H1 (cell line): ENCODE measurements at regions not wholly inside any gene's neighbourhood (a gene's known extent, or its start where the extent isn't known, plus 50 kb on each side); places are given as distances from the start of the nearest gene placed in this dataset.

Source experiments
- CTCF ChIA-PET: fragments of 300-600 bp; sonication (Branson Sonifier 250); formaldehyde crosslinking; loops from one replicate; lab custom pipeline; 2021; ENCODE audit not compliant: partially characterized antibody; lab: Charles Lee
- POLR2A ChIA-PET: fragments of 300-600 bp; sonication (Branson Sonifier 250); formaldehyde crosslinking; loops from one replicate; lab custom pipeline; 2021; ENCODE audit warnings: inconsistent platforms; ENCODE audit not compliant: partially characterized antibody; lab: Charles Lee
- DNase-seq, 2 experiments: peaks; one replicate each; pipeline versions ENCODE4 v3.0.0 to v3.0.0-alpha.2; 2010 to 2022; ENCODE audit warnings: low spot score in 2 of 2, low read depth in 1 of 2, mixed read lengths in 1 of 2
- FAIRE-seq: peaks from 2 replicates; lab custom pipeline; 2011; peaks lifted over from hg19 to GRCh38; lab: Jason Lieb, UNC
- H2AFZ ChIP-seq: 2 replicates; pipeline ENCODE4 v1.8.1; 2012; ENCODE audit warnings: low read length, inconsistent platforms
- H2AK5ac ChIP-seq: 2 replicates; pipeline ENCODE4 v1.6.1; 2013; ENCODE audit warnings: low read depth, low read length
- H2BK120ac ChIP-seq: replicated peaks from 2 replicates; pipeline ENCODE3; 2013; ENCODE audit warnings: low read depth, low read length, inconsistent platforms
- H2BK12ac ChIP-seq: 2 replicates; pipeline ENCODE4 v1.6.1; 2013; ENCODE audit warnings: low read depth, low read length
- H2BK15ac ChIP-seq: 2 replicates; pipeline ENCODE4 v1.6.1; 2013; ENCODE audit warnings: low read length
- H2BK20ac ChIP-seq: 2 replicates; pipeline ENCODE4 v1.6.1; 2013; ENCODE audit warnings: low read length
- H2BK5ac ChIP-seq: 2 replicates; pipeline ENCODE4 v1.6.1; 2013; ENCODE audit warnings: low read depth, low read length
- H3K14ac ChIP-seq: 2 replicates; pipeline ENCODE4 v1.6.1; 2013; ENCODE audit warnings: inconsistent platforms; ENCODE audit not compliant: insufficient read length
- H3K18ac ChIP-seq: 2 replicates; pipeline ENCODE4 v1.6.1; 2013; ENCODE audit warnings: low read length; ENCODE audit errors: extremely low read depth
- H3K23ac ChIP-seq: 2 replicates; pipeline ENCODE4 v1.6.1; 2013; ENCODE audit warnings: inconsistent platforms; ENCODE audit not compliant: insufficient read length
- H3K23me2 ChIP-seq: 2 replicates; pipeline ENCODE4 v1.6.1; 2013; ENCODE audit warnings: low read depth, low read length
- H3K27ac ChIP-seq: 2 replicates; pipeline ENCODE4 v1.6.1; 2011; ENCODE audit warnings: low read depth, low read length, inconsistent platforms
- H3K27me3 ChIP-seq, 4 experiments: replicated peaks in 1 of 4; 1 replicate in 1 of 4; 2 replicates in 3 of 4; pipeline versions ENCODE4 v1.6.1 to v1.8.1; 2011 to 2013; ENCODE audit warnings: low read length in 3 of 4, mild to moderate bottlenecking in 3 of 4, inconsistent platforms in 2 of 4, mixed read lengths in 2 of 4, moderate library complexity in 1 of 4; ENCODE audit not compliant: control insufficient read depth in 3 of 4, insufficient read depth in 3 of 4; ENCODE audit errors: extremely low read depth in 1 of 4
- H3K36me3 ChIP-seq, 4 experiments: 2 replicates each; pipeline versions ENCODE4 v1.6.1 to v1.8.1; 2011 to 2013; ENCODE audit warnings: mild to moderate bottlenecking in 4 of 4, low read length in 3 of 4, moderate library complexity in 2 of 4, control low read depth in 1 of 4, inconsistent platforms in 1 of 4; ENCODE audit not compliant: insufficient read depth in 4 of 4, control insufficient read depth in 2 of 4
- H3K4ac ChIP-seq: replicated peaks from 2 replicates; pipeline ENCODE3; 2013; ENCODE audit warnings: low read length, low read depth, mixed read lengths, inconsistent platforms; ENCODE audit not compliant: insufficient read length
- H3K4me1 ChIP-seq, 4 experiments: replicated peaks in 1 of 4; 1 replicate in 1 of 4; 2 replicates in 3 of 4; pipeline versions ENCODE4 v1.6.1 to v1.8.1; 2011 to 2013; ENCODE audit warnings: low read length in 3 of 4, inconsistent platforms in 2 of 4, mixed read lengths in 1 of 4; ENCODE audit not compliant: insufficient read depth in 4 of 4, control insufficient read depth in 3 of 4
- H3K4me2 ChIP-seq, 2 experiments: 2 replicates each; pipeline versions ENCODE4 v1.6.1 to v1.8.1; 2011 to 2013; ENCODE audit warnings: low read depth in 2 of 2, low read length in 2 of 2, control low read depth in 1 of 2, inconsistent platforms in 1 of 2, mild to moderate bottlenecking in 1 of 2; ENCODE audit not compliant: insufficient read depth in 1 of 2
- H3K4me3 ChIP-seq, 4 experiments: fragments of 200-600, 300-600 bp in 1 of 4; sonication (generic), shearing (Covaris generic), sonication (Bioruptor Twin) in 1 of 4; 2 replicates each; pipeline versions ENCODE4 v1.5.1 to v1.8.1; 2011 to 2016; ENCODE audit warnings: low read length in 4 of 4, low read depth in 3 of 4, control low read depth in 2 of 4, inconsistent platforms in 2 of 4, mild to moderate bottlenecking in 2 of 4, mixed read lengths in 1 of 4, moderate library complexity in 1 of 4; ENCODE audit not compliant: insufficient read depth in 2 of 4; ENCODE audit errors: extremely low read depth in 1 of 4
- H3K56ac ChIP-seq: replicated peaks from 2 replicates; pipeline ENCODE3; 2013; ENCODE audit warnings: low read depth, mild to moderate bottlenecking, mixed read lengths, low read length, inconsistent platforms; ENCODE audit not compliant: insufficient read length
- H3K79me1 ChIP-seq: 2 replicates; pipeline ENCODE4 v1.6.1; 2013; ENCODE audit warnings: low read depth, low read length, control low read depth
- H3K79me2 ChIP-seq, 2 experiments: 2 replicates each; pipeline versions ENCODE4 v1.6.1 to v1.8.1; 2012 to 2013; ENCODE audit warnings: low read length in 2 of 2, mild to moderate bottlenecking in 2 of 2, inconsistent platforms in 1 of 2; ENCODE audit not compliant: insufficient read depth in 2 of 2, control insufficient read depth in 1 of 2
- H3K9ac ChIP-seq, 4 experiments: replicated peaks in 1 of 4; 1 replicate in 1 of 4; 2 replicates in 3 of 4; pipeline versions ENCODE4 v1.6.1 to v1.8.1; 2011 to 2013; ENCODE audit warnings: low read depth in 3 of 4, low read length in 3 of 4, control low read depth in 2 of 4, mild to moderate bottlenecking in 2 of 4, moderate library complexity in 2 of 4, inconsistent platforms in 1 of 4; ENCODE audit errors: extremely low read depth in 1 of 4
- H3K9me3 ChIP-seq, 2 experiments: 2 replicates each; pipeline versions ENCODE4 v1.6.1 to v1.8.1; 2012 to 2013; ENCODE audit warnings: mild to moderate bottlenecking in 2 of 2, moderate library complexity in 2 of 2, control low read depth in 1 of 2, inconsistent platforms in 1 of 2, low read depth in 1 of 2, low read length in 1 of 2, mixed read lengths in 1 of 2; ENCODE audit not compliant: insufficient read depth in 2 of 2
- H4K20me1 ChIP-seq, 2 experiments: replicated peaks in 1 of 2; 2 replicates each; pipeline versions ENCODE3 to v1.8.1; 2011 to 2013; ENCODE audit warnings: inconsistent platforms in 2 of 2, low read length in 2 of 2, mild to moderate bottlenecking in 1 of 2; ENCODE audit not compliant: insufficient read depth in 2 of 2, control insufficient read depth in 1 of 2
- H4K5ac ChIP-seq: 2 replicates; pipeline ENCODE4 v1.6.1; 2013; ENCODE audit warnings: low read length, low read depth, mixed read lengths, inconsistent platforms; ENCODE audit not compliant: insufficient read length
- H4K8ac ChIP-seq: 2 replicates; pipeline ENCODE4 v1.8.0; 2013; ENCODE audit warnings: mild to moderate bottlenecking, moderate library complexity, low read length, inconsistent platforms; ENCODE audit not compliant: insufficient read depth; ENCODE audit errors: extremely low read depth
- H4K91ac ChIP-seq: replicated peaks from 2 replicates; pipeline ENCODE3; 2013; ENCODE audit warnings: low read length, mixed read lengths, inconsistent platforms; ENCODE audit not compliant: insufficient read length
- ASH2L ChIP-seq: fragments of 200-600, 300-600 bp; sonication (generic); IDR thresholded peaks from one replicate; pipeline ENCODE4 v1.7.1; 2017; ENCODE audit warnings: low read length
- CEBPB ChIP-seq: IDR thresholded peaks from 2 replicates; pipeline ENCODE4 v1.6.1; 2012; ENCODE audit warnings: low read depth, low read length
- EGR1 ChIP-seq: IDR thresholded peaks from 2 replicates; pipeline ENCODE4 v1.6.1; 2011; ENCODE audit warnings: low read depth, low read length, borderline replicate concordance
- EP300 ChIP-seq, 2 experiments: IDR thresholded peaks; 1 replicate in 1 of 2; 2 replicates in 1 of 2; pipeline ENCODE4 v1.6.1; 2011 to 2012; ENCODE audit warnings: low read depth in 2 of 2, low read length in 2 of 2, mild to moderate bottlenecking in 2 of 2, borderline replicate concordance in 1 of 2, inconsistent platforms in 1 of 2, moderate library complexity in 1 of 2
- FOSL1 ChIP-seq: IDR thresholded peaks from 2 replicates; pipeline ENCODE4 v1.6.1; 2011; ENCODE audit warnings: mild to moderate bottlenecking, low read depth, low read length, moderate library complexity; ENCODE audit not compliant: insufficient read depth
- GTF2F1 ChIP-seq: IDR thresholded peaks from 2 replicates; pipeline ENCODE4 v1.6.1; 2012; ENCODE audit warnings: low read depth, low read length, improper control_type of control experiment, borderline replicate concordance
- HDAC2 ChIP-seq, 2 experiments: fragments of 300-600 bp in 1 of 2; sonication (generic) in 1 of 2; IDR thresholded peaks; 2 replicates each; pipeline ENCODE4 v1.6.1; 2011 to 2012; ENCODE audit warnings: low read depth in 2 of 2, low read length in 2 of 2, mild to moderate bottlenecking in 2 of 2, moderate library complexity in 2 of 2, borderline replicate concordance in 1 of 2, inconsistent platforms in 1 of 2
- JUN ChIP-seq: IDR thresholded peaks from 2 replicates; pipeline ENCODE4 v1.6.1; 2011; ENCODE audit warnings: low read depth, mild to moderate bottlenecking, improper control_type of control experiment, low read length
- NANOG ChIP-seq: IDR thresholded peaks from 2 replicates; pipeline ENCODE4 v1.6.1; 2011; ENCODE audit warnings: low read length, low read depth, mild to moderate bottlenecking, inconsistent platforms; ENCODE audit not compliant: insufficient read depth, poor library complexity, severe bottlenecking
- PHF8 ChIP-seq: fragments of 200-600 bp; sonication (generic); conservative IDR thresholded peaks from 2 replicates; pipeline ENCODE4 v1.7.1; 2012; ENCODE audit warnings: low read depth, mild to moderate bottlenecking, inconsistent platforms, low read length, moderate library complexity
- POLR2AphosphoS5 ChIP-seq: IDR thresholded peaks from 2 replicates; pipeline ENCODE4 v1.6.1; 2011; ENCODE audit warnings: low read depth, low read length
- RAD21 ChIP-seq, 2 experiments: IDR thresholded peaks in 1 of 2; conservative IDR thresholded peaks in 1 of 2; 2 replicates each; pipeline ENCODE4 v1.6.1; 2011; ENCODE audit warnings: low read depth in 2 of 2, low read length in 2 of 2, improper control_type of control experiment in 1 of 2, inconsistent platforms in 1 of 2, mild to moderate bottlenecking in 1 of 2, moderate library complexity in 1 of 2
- SIN3A ChIP-seq, 2 experiments: IDR thresholded peaks in 1 of 2; conservative IDR thresholded peaks in 1 of 2; 2 replicates each; pipeline ENCODE4 v1.6.1; 2011 to 2012; ENCODE audit warnings: low read length in 2 of 2, improper control_type of control experiment in 1 of 2, low read depth in 1 of 2, mild to moderate bottlenecking in 1 of 2
- TCF12 ChIP-seq: IDR thresholded peaks from 2 replicates; pipeline ENCODE4 v1.6.1; 2011; ENCODE audit warnings: low read depth, mild to moderate bottlenecking, low read length
- WGBS, 2 experiments: shearing (Covaris generic) in 1 of 2; methylation state at CpG; one replicate each; pipeline versions ENCODE4 v1.1.6 to v1.1.7; 2013 to 2015; ENCODE audit warnings: low lambda C conversion rate in 2 of 2, mixed read lengths in 2 of 2, inconsistent platforms in 1 of 2, low coverage in 1 of 2, missing lambda C conversion rate in 1 of 2; ENCODE audit not compliant: insufficient replicate concordance in 2 of 2, insufficient coverage in 1 of 2, insufficient read length in 1 of 2; ENCODE audit errors: extremely low coverage in 1 of 2, missing lambda C conversion rate in 1 of 2; 5-methylcytosine and 5-hydroxymethylcytosine counted together

GRCh38 chr14:61928701-61929100 lies 166.5 kb downstream of the SNAPC1 start:
- WGBS, 2 experiments = 92% methylated on average over 4 of the region's 4 CpGs; no CpG with 5 or more reads in 1 of the 2 experiments
- no peak overlapping the region for H3K56ac ChIP-seq
- POLR2A ChIA-PET = no interaction called here
- H2AK5ac ChIP-seq = no peak overlapping the region
- H2BK5ac ChIP-seq = no peak overlapping the region
- no peak overlapping the region for H2AFZ ChIP-seq
- no peaks in the 10 kb centered on the region for H3K79me1 ChIP-seq
- FAIRE-seq (peak; percentile 19), DNase-seq (no peak)
- no peak overlapping the region for H3K9ac ChIP-seq
- H3K27ac ChIP-seq = no peak overlapping the region
- no peaks in the 10 kb centered on the region for H3K9me3 ChIP-seq
- H3K23ac ChIP-seq = no peak overlapping the region
- H4K91ac ChIP-seq = no peak overlapping the region
- no peak overlapping the region for H2BK12ac ChIP-seq
- H2BK120ac ChIP-seq = no peak overlapping the region
- H4K5ac ChIP-seq = no peak overlapping the region
- no peak overlapping the region for H4K8ac ChIP-seq
- H3K79me2 ChIP-seq = no peaks in the 10 kb centered on the region
- no peaks in the 10 kb centered on the region; a peak in 1 of 7 replicates for H3K27me3 ChIP-seq
- H3K4me2 ChIP-seq = no peak overlapping the region
- H2BK15ac ChIP-seq = no peak overlapping the region
- no peaks in the 10 kb centered on the region for H3K36me3 ChIP-seq
- no peaks in the 10 kb centered on the region for H3K23me2 ChIP-seq
- H3K4ac ChIP-seq = no peak overlapping the region
- peaks cover 0 to 9% (median 8%) of the 10 kb centered on the region in 4 experiments; a peak in 5 of 7 replicates for H3K4me1 ChIP-seq
- CTCF ChIA-PET = interaction anchor here (0.7 to 7.8 kb wide), 5 partner anchors 36 to 197 kb away, joined by 3 to 108 read pairs (median 3); no protein-coding TSS in a partner anchor
- no peak overlapping the region for H3K4me3 ChIP-seq
- H3K18ac ChIP-seq = no peak overlapping the region
- H4K20me1 ChIP-seq = no peaks in the 10 kb centered on the region
- H2BK20ac ChIP-seq = no peak overlapping the region
- no peak overlapping the region for H3K14ac ChIP-seq
- TF ChIP-seq PHF8 = no peak
- TF ChIP-seq EGR1 = no peak
- TF ChIP-seq RAD21 (IDR thresholded peaks at IDR 0.05 in 1 of 2, conservative IDR thresholded peaks at IDR 0.05 in 1 of 2; ENCODE audit: low read depth in 2 of 2, low read length in 2 of 2) = no peak
- TF ChIP-seq GTF2F1 = no peak
- no peak for TF ChIP-seq NANOG
- no peak for TF ChIP-seq HDAC2 (IDR thresholded peaks at IDR 0.05; ENCODE audit: borderline replicate concordance in 1 of 2, low read depth in 2 of 2, low read length in 2 of 2)
- TF ChIP-seq TCF12 = no peak
- TF ChIP-seq SIN3A (conservative IDR thresholded peaks at IDR 0.05 in 1 of 2, IDR thresholded peaks at IDR 0.05 in 1 of 2; ENCODE audit: low read depth in 1 of 2, low read length in 2 of 2) = no peak
- TF ChIP-seq ASH2L = no peak
- TF ChIP-seq POLR2AphosphoS5 = no peak
- TF ChIP-seq CEBPB = no peak
- no peak for TF ChIP-seq EP300 (IDR thresholded peaks at IDR 0.05; ENCODE audit: borderline replicate concordance in 1 of 2, low read depth in 2 of 2, low read length in 2 of 2)
- TF ChIP-seq FOSL1 = no peak
- no peak for TF ChIP-seq JUN
